Esophagus muscularis mucosa (tissue), 4 donors: ENCODE measurements at regions not wholly inside any gene's neighbourhood (a gene's known extent, or its start where the extent isn't known, plus 50 kb on each side); places are given as distances from the start of the nearest gene placed in this dataset.

Experiments
- EP300 ChIP-seq: sonication (generic); formaldehyde crosslinking; IDR thresholded peaks from one replicate; pipeline ENCODE4 v1.6.1; 2017; ENCODE audit warnings: antibody characterized with exemption
- POLR2A ChIP-seq: fragments of 450-650 bp; IDR thresholded peaks from one replicate; pipeline ENCODE4 v1.6.1; 2017; ENCODE audit warnings: antibody characterized with exemption, moderate library complexity, mild to moderate bottlenecking, low read depth
- POLR2AphosphoS5 ChIP-seq, 2 donors: sonication (generic); formaldehyde crosslinking; IDR thresholded peaks; one replicate each; pipeline ENCODE4 v1.6.1; 2017; ENCODE audit warnings: antibody characterized with exemption in 2 of 2
- TF ChIP-seq, protein P1 (sequence below), 3 experiments: fragments of 200-600 bp in 2 of 3; fragments of 450-650 bp in 1 of 3; sonication (generic) in 2 of 3; IDR thresholded peaks; one replicate each; pipeline ENCODE4 v1.5.1; 2017 to 2019; ENCODE audit warnings: antibody characterized with exemption in 3 of 3, mild to moderate bottlenecking in 2 of 3, moderate library complexity in 1 of 3

DNA sequence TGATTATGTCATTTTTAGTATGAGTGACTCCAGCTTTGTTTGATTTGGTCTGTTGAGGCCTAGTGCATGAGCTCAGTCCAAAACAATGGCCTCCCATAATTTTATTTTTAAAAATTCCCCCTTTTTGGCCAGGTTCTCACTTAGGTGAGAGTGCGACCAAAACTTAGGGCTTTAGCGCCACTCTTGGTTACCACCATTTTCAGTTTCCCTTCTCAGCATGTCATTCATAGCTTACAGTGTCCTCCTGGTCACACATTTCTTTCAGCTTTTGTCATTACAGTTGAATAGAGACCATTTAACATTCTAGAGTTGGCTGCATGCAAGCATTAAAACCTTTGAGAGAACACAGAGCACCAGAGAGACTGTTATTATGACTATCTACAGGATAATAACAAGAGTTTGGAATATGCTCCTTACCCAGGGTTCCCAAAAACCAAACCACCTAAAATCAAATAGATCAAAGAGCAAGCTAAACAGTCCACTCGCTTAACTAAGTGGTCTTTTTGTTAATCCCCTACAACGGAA lies 85.4 kb downstream of the TLR5 start:
- TF ChIP-seq, protein P1, sequence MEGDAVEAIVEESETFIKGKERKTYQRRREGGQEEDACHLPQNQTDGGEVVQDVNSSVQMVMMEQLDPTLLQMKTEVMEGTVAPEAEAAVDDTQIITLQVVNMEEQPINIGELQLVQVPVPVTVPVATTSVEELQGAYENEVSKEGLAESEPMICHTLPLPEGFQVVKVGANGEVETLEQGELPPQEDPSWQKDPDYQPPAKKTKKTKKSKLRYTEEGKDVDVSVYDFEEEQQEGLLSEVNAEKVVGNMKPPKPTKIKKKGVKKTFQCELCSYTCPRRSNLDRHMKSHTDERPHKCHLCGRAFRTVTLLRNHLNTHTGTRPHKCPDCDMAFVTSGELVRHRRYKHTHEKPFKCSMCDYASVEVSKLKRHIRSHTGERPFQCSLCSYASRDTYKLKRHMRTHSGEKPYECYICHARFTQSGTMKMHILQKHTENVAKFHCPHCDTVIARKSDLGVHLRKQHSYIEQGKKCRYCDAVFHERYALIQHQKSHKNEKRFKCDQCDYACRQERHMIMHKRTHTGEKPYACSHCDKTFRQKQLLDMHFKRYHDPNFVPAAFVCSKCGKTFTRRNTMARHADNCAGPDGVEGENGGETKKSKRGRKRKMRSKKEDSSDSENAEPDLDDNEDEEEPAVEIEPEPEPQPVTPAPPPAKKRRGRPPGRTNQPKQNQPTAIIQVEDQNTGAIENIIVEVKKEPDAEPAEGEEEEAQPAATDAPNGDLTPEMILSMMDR (IDR thresholded peaks at IDR 0.05), result no peak
- TF ChIP-seq POLR2A, result no peak
- TF ChIP-seq EP300, result no peak
- no peak for TF ChIP-seq POLR2AphosphoS5 (IDR thresholded peaks at IDR 0.05)
